ENCODE measurements at regions not wholly inside any gene's neighbourhood (a gene's known extent, or its start where the extent isn't known, plus 50 kb on each side); places are given as distances from the start of the nearest gene placed in this dataset.

GRCh38 chr2:16745466-16745865 lies 79.8 kb upstream of the CYRIA start:
- Histone ChIP-seq H2AFZ (ENCODE audit: low read depth, low read length) (no peak overlapping the region), H4K20me1 (ENCODE audit: insufficient read depth) (no peaks in the 10 kb centered on the region), H3K79me2 (replicated peaks; ENCODE audit: insufficient read depth, low read length) (no peaks in the 10 kb centered on the region), H3K9ac (ENCODE audit: low read length) (no peak overlapping the region), H3K27me3 (ENCODE audit: insufficient read depth, low read depth, low read length) (no peaks in the 10 kb centered on the region), H3F3A (ENCODE audit: insufficient read depth, low read length, poor library complexity, severe bottlenecking) (peaks cover 3% of the 10 kb centered on the region), H3K9me3 (ENCODE audit: low read length) (no peaks in the 10 kb centered on the region), H3K9me2 (ENCODE audit: insufficient read depth, low read length) (no peaks in the 10 kb centered on the region), H3K27ac (ENCODE audit: low read length) (no peak overlapping the region), H3K4me3 (ENCODE audit: low read length) (no peak overlapping the region), H3K4me2 (ENCODE audit: low read length) (no peak overlapping the region), H3K36me3 (ENCODE audit: insufficient read depth, low read length) (no peaks in the 10 kb centered on the region)
- TF ChIP-seq CTCF (IDR thresholded peaks at IDR 0.05; ENCODE audit: poor library complexity, severe bottlenecking) (no peak), MXI1 (conservative IDR thresholded peaks at IDR 0.05; ENCODE audit: poor library complexity, severe bottlenecking) (no peak), EZH2 (IDR thresholded peaks at IDR 0.05; ENCODE audit: borderline replicate concordance, insufficient read depth, low read length, poor library complexity, severe bottlenecking) (no peak)

DNA sequence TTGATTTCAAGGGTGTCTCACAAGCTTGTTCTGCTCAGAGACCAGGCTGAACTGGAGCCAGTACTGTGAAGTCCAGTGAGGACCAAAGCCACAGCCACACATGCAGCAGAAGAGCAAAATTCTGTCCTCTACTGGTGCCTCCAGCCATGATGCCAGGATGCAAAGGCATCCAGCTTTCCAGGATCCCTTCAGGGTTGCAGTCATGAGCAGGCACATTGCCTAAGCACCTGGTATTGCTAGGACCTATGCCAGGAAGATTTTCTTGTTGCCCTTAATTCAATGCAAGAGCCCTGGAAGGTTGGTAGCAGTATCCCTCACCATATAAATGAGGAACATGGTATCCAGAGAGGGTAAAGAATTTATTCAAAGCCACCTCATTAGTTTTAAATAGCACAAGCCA lies 78.9 kb upstream of the CYRIA start:
- Histone ChIP-seq H3K9me3 (ENCODE audit: low read length) (no peaks in the 10 kb centered on the region), H4K20me1 (ENCODE audit: insufficient read depth) (no peaks in the 10 kb centered on the region), H3K4me3 (ENCODE audit: low read length) (no peak overlapping the region), H3K27ac (ENCODE audit: low read length) (no peak overlapping the region), H3K36me3 (ENCODE audit: insufficient read depth, low read length) (no peaks in the 10 kb centered on the region), H2AFZ (ENCODE audit: low read depth, low read length) (no peak overlapping the region), H3K4me2 (ENCODE audit: low read length) (no peak overlapping the region), H3K9me2 (ENCODE audit: insufficient read depth, low read length) (no peaks in the 10 kb centered on the region), H3K9ac (ENCODE audit: low read length) (no peak overlapping the region), H3K79me2 (replicated peaks; ENCODE audit: insufficient read depth, low read length) (no peaks in the 10 kb centered on the region), H3K27me3 (ENCODE audit: insufficient read depth, low read depth, low read length) (no peaks in the 10 kb centered on the region), H3F3A (ENCODE audit: insufficient read depth, low read length, poor library complexity, severe bottlenecking) (peaks cover 3% of the 10 kb centered on the region)
- TF ChIP-seq SMC3 (conservative IDR thresholded peaks at IDR 0.05; ENCODE audit: poor library complexity): no peak
- no peak for TF ChIP-seq RAD21 (conservative IDR thresholded peaks at IDR 0.05)
- TF ChIP-seq CTCF (IDR thresholded peaks at IDR 0.05; ENCODE audit: poor library complexity, severe bottlenecking): no peak
- no peak for TF ChIP-seq EZH2 (IDR thresholded peaks at IDR 0.05; ENCODE audit: borderline replicate concordance, insufficient read depth, low read length, poor library complexity, severe bottlenecking)
- TF ChIP-seq TAF1 (IDR thresholded peaks at IDR 0.05; ENCODE audit: low read depth): no peak
- no peak for TF ChIP-seq EP300 (conservative IDR thresholded peaks at IDR 0.05; ENCODE audit: poor library complexity, severe bottlenecking)

- peak overlapping the region; percentile 85 for H3K27ac ChIP-seq (ENCODE audit: low read length)
- peaks cover 3% of the 10 kb centered on the region for H3F3A ChIP-seq (ENCODE audit: insufficient read depth, low read length, poor library complexity, severe bottlenecking)
- H3K27me3 ChIP-seq (ENCODE audit: insufficient read depth, low read depth, low read length): no peaks in the 10 kb centered on the region
- no peaks in the 10 kb centered on the region for H4K20me1 ChIP-seq (ENCODE audit: insufficient read depth)
- peak overlapping the region; percentile 21 for H3K4me2 ChIP-seq (ENCODE audit: low read length)
- peak overlapping the region; percentile 47 for H3K4me3 ChIP-seq (ENCODE audit: low read length)
- no peak for TF ChIP-seq SMC3 (conservative IDR thresholded peaks at IDR 0.05; ENCODE audit: poor library complexity)
- H2AFZ ChIP-seq (ENCODE audit: low read depth, low read length): no peak overlapping the region
- no peaks in the 10 kb centered on the region for H3K9me3 ChIP-seq (ENCODE audit: low read length)
- H3K36me3 ChIP-seq (ENCODE audit: insufficient read depth, low read length): no peaks in the 10 kb centered on the region
- H3K79me2 ChIP-seq (replicated peaks; ENCODE audit: insufficient read depth, low read length): no peaks in the 10 kb centered on the region
- peak overlapping the region; percentile 46 for H3K9ac ChIP-seq (ENCODE audit: low read length)
- no peaks in the 10 kb centered on the region for H3K9me2 ChIP-seq (ENCODE audit: insufficient read depth, low read length)
Measured at GRCh38 chr2:16742026-16742425, 76.4 kb upstream of the CYRIA start.

Data from neural cell (in vitro differentiated cells).